ENCODE measurements at regions not wholly inside any gene's neighbourhood (a gene's known extent, or its start where the extent isn't known, plus 50 kb on each side); places are given as distances from the start of the nearest gene placed in this dataset.
"Not testable (repeated sequence)": the region's sequence is repeated elsewhere in the genome, so short reads cannot be mapped to it uniquely, and the experiment has no call there.

GRCh38 chr9:29217966-29218365 lies 1644.7 kb upstream of the C9orf72 start:
- DNase-seq (ENCODE audit: low spot score): no peak

GRCh38 chr9:29220596-29221251 lies 1647.4 kb upstream of the C9orf72 start:
- DNase-seq (ENCODE audit: low spot score): no peak

DNA sequence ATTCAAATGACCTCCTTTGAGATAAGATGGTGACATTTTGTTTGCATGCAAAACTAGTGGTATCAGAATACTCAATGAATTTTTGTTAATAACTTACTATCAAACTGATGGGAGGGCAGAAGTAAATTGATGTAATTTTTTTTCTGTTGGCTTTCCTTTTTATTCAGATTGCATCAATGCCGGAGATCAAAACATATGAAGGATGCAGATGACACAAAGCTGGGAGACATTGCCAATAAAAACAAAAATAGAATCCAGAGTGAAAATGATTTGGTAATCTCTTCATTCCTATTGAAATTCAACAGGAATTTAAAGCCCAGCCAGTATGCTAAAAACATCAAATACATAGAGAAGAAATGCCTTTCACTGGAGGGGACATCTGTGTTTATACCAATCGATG lies 1655.3 kb upstream of the C9orf72 start:
- no peak for DNase-seq (ENCODE audit: low spot score)

GRCh38 chr9:29230931-29231330 lies 1657.7 kb upstream of the C9orf72 start:
- DNase-seq (ENCODE audit: low spot score): no peak

DNA sequence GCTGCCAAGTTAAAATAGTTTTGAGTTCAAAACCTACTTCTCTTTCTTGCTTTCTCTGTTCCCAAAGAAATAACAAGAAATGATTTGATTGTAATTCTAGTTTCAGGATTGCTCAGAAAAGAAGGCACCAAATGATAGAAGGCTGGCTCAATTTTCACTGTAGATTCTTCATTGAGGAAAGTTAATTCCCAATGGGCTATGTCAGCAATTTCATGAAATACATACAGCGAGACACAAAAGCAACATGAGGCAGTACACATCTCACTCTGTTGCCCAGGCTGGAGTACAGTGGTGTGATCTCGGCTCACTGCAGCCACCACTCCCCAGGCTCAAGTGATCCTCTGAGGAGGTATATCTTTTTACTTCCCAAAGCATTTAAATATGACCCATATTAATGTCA lies 1659.9 kb upstream of the C9orf72 start:
- no peak for DNase-seq (ENCODE audit: low spot score)

- DNase-seq (ENCODE audit: low spot score): no peak
These were observed 1668.0 kb upstream of the C9orf72 start for GRCh38 chr9:29241320-29241719.

- DNase-seq (ENCODE audit: low spot score): no peak
These were observed 1672.1 kb upstream of the C9orf72 start for GRCh38 chr9:29245351-29245750.

DNA sequence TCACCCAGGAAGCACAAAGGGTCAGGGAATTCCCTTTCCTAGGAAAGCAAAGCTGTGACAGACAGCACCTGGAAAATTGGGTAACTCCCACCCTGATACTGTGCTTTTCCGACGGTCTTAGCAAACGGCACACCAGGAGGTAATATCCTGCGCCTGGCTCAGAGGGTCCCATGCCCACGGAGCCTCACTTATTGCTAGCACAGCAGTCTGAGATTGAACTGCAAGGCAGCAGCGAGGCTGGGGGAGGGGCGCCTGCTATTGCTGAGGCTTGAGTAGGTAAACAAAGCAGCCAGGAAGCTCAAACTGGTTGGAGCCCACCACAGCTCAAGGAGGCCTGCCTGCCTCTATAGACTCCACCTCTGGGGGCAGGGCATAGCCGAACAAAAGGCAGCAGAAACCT lies 1697.1 kb upstream of the C9orf72 start:
- DNase-seq (ENCODE audit: low spot score): not testable (repeated sequence)

DNA sequence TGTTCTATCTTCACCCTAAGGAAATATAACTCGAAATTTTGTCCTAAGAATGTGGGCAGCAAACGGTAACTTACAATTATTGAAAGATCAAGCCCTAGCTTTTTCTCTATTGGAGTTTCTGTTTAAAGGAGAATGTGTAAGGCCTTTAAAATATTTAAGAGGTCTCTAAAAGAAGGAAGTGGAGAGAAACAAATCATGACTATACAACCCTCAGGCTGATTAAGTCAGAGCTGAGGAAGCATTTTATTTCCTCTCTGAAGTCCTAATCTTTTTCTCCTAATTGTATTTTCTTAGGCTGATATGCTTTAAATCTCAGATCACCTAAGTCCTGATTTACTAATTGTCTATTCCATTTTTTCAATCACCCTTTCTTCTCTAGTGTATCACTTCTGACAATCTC lies 1708.8 kb upstream of the C9orf72 start:
- DNase-seq (ENCODE audit: low spot score): no peak

DNA sequence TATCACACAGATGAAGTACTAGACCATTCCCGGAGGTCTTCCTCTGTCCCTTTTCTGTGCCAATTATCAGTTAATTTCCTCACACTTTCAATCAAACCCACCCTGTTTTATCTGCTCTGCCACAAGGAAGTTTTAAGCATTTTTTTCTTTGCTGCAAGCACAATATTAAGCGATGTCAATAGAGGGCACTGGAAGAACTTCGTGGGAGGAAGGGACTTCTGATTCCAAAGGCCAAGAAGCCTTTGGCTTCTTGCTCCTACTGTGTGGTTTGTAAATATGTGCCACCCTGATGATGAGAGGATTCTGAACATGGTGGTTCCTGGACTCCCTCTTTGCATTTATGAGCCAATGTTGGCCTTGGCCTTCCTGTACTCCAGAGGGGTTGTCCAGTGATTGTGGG lies 1712.5 kb upstream of the C9orf72 start:
- no peak for DNase-seq (ENCODE audit: low spot score)

DNA sequence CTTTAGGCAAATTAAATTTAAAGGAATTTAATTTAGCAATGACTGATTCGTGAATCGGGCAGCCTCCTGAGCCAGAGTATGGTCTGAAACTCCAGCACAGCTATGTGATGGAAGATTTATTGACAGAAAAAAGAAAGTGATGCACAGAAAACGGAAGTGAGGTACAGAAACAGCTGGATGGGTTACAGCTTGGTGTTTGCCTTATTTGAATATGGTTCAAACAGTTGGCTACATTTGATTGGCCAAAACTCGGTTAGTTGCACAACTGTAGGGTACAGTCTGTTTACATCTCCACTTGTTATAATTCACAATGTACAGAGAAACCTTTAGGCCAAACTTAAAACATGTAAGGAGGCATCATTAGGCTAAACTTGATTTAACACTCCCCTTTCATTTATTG lies 1716.1 kb upstream of the C9orf72 start:
- no peak for DNase-seq (ENCODE audit: low spot score)

GRCh38 chr9:29290516-29290915 lies 1717.2 kb upstream of the C9orf72 start:
- no peak for DNase-seq (ENCODE audit: low spot score)

DNA sequence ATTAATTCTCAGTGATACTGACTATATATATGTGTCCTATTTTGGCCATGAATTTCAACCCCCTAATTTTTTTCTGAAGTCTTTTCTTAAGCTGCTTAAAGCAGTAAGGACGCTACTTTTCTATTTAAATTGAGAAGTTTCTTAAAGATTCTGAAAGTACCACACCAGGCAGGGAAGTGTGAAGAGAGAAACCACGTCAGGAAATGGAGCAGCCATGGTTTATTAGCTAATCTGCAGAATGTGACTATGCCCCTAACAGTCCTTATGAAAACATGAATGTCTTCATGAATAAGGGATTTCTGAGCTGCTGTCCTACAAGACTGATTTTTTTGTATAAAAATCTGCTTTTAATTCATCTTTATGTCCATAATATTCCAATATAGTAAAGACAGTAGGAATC lies 1724.3 kb upstream of the C9orf72 start:
- no peak for DNase-seq (ENCODE audit: low spot score)

DNA sequence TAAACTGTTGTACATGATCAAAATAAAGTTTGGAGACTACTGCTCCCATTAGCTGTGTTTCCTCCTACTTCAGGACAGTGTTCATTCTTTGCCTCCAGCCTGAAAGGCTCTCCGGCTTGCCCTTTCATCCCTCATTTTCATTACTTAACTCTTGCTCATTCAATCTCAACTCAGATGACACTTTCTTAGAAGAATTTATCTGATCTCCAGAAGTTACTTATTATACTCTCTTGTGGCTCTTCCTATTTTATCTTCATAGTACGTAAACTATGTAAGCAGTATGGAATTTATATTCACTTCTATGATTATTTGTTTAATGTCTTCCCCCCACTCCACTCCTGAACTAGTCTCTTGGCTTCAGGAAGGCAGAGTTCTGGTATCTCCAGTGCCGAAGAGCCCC lies 1737.9 kb upstream of the C9orf72 start:
- DNase-seq (ENCODE audit: low spot score): no peak

GRCh38 chr9:29312327-29312726 lies 1739.0 kb upstream of the C9orf72 start:
- DNase-seq (ENCODE audit: low spot score): no peak

- DNase-seq (ENCODE audit: low spot score): no peak
These were observed 1746.6 kb upstream of the C9orf72 start for GRCh38 chr9:29319736-29320513.

GRCh38 chr9:29322240-29322639 lies 1749.0 kb upstream of the C9orf72 start:
- no peak for DNase-seq (ENCODE audit: low spot score)

- DNase-seq (ENCODE audit: low spot score): no peak
These were observed 1752.6 kb upstream of the C9orf72 start for GRCh38 chr9:29325894-29326293.

DNA sequence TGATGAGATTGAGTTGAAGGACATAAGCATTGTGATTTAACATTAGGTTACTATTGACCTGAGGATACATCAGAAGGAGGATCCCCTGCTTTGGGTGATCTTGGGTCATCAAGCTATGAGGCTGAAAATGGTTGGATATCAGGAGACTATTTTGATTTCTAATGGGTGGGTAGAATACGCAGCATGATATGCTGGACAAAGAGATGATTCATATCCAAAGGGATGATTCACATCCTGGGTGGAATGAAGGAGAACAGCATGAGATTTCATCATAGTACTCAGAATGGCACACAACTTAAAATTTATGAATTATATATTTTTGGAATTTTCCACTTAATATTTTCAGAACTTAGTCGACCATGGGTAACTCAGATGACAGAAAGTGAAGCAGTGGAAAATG lies 1759.5 kb upstream of the C9orf72 start:
- no peak for DNase-seq (ENCODE audit: low spot score)

- DNase-seq (ENCODE audit: low spot score): no peak
These were observed 1763.0 kb upstream of the C9orf72 start for GRCh38 chr9:29336281-29336680.

DNA sequence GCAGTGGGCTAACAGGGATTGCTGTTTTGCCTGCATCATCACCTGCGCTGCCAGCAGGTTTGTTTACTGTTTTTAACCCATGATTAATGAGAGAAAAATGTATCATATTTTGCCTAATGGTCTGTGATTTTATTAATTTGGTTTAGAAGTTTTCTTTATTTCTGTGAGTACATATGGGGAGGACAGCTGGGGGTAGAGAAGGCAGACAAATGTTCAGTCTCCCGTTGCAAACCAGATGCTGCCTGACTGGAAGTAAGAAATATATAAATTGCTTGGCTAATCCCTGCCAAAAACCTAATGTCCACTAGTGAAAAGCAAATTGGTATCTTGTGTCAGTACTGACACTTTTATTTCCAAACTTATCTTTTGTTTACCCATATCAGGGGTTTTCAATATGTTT lies 1766.1 kb upstream of the C9orf72 start:
- no peak for DNase-seq (ENCODE audit: low spot score)

- DNase-seq (ENCODE audit: low spot score): no peak
These were observed 1775.7 kb upstream of the C9orf72 start for GRCh38 chr9:29348999-29349398.

DNA sequence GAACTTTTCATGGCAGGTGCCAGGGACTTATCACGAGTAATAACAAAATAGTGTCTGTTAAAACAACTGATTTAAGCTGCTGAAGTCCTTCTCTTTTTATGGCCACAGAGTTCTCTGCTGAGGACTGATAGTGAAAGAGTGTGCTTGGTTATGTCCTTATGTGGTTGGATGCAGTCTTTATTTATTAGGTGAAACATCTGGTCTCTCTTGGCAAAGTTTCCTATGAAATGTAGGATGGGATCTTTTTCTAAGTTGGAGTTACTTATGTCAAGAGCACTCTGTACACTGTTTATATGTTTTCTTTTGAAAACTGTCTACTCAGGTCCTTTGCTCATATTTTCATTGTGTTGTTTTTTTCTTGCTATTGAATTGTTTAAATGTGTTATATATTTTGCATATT lies 1816.1 kb upstream of the C9orf72 start:
- DNase-seq (ENCODE audit: low spot score): no peak

DNA sequence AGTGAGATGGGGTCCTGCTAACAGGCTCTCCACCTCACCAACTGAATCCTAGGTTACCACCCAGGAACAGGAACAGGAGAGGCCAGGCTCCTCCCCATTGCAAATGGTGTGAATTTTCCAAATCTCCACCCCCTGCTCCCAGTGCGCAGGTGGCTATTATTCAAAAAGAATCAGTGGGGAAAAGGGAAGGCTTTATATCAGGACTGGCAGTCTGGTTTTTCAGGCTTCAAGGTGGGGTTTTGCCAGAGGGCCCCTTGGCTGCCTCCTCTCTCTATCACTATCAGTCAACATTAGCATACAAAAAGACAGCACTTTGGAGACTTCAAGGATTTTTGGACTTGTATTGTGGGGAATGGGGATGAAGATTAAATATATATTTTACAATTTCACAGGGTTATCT lies 1817.6 kb upstream of the C9orf72 start:
- DNase-seq (ENCODE audit: low spot score): no peak

All from left forelimb (tissue), 1 donor.